ENCODE measurements at regions not wholly inside any gene's neighbourhood (a gene's known extent, or its start where the extent isn't known, plus 50 kb on each side); places are given as distances from the start of the nearest gene placed in this dataset.

- no peak overlapping the region for H4K5ac ChIP-seq (ENCODE audit: low read depth, low read length)
- intact Hi-C loops (cut with micrococcal nuclease) = loop anchor here (1.0 to 10.0 kb wide), 9 partner anchors 183 to 1202 kb away; no protein-coding TSS in a partner anchor
- H3K9me1 ChIP-seq (ENCODE audit: insufficient read depth, low read length) = no peaks in the 10 kb centered on the region
- H4K20me1 ChIP-seq (ENCODE audit: insufficient read depth, low read length) = no peaks in the 10 kb centered on the region
- ChIA-PET CTCF (interaction anchor here (0.5 to 2.4 kb wide), 33 partner anchors 8 to 1826 kb away, joined by 3 to 21 read pairs (median 3); no protein-coding TSS in a partner anchor), POLR2A (ENCODE audit: unreplicated experiment) (no interaction called here)
- H3K23ac ChIP-seq (ENCODE audit: low read depth, low read length) = no peak overlapping the region
- H2BK15ac ChIP-seq (ENCODE audit: low read depth, low read length) = no peak overlapping the region
- peak; percentile 55; the same call in 1 of the 2 replicates for TF ChIP-seq POLR2A (IDR thresholded peaks at IDR 0.05; ENCODE audit: low read depth, low read length)
- peak; percentile 93 for TF ChIP-seq CTCF (conservative IDR thresholded peaks at IDR 0.05; ENCODE audit: low read depth, low read length)
- TF ChIP-seq RCOR1 (IDR thresholded peaks at IDR 0.05; ENCODE audit: insufficient replicate concordance, low read length) = no peak
- TF ChIP-seq BHLHE40 (IDR thresholded peaks at IDR 0.05; ENCODE audit: low read depth, low read length) = peak; percentile 23; the same call in 1 of the 2 replicates
- TF ChIP-seq, protein P1, sequence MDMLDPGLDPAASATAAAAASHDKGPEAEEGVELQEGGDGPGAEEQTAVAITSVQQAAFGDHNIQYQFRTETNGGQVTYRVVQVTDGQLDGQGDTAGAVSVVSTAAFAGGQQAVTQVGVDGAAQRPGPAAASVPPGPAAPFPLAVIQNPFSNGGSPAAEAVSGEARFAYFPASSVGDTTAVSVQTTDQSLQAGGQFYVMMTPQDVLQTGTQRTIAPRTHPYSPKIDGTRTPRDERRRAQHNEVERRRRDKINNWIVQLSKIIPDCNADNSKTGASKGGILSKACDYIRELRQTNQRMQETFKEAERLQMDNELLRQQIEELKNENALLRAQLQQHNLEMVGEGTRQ (IDR thresholded peaks at IDR 0.05; ENCODE audit: low read depth, low read length) = no peak
- TF ChIP-seq MAZ (IDR thresholded peaks at IDR 0.05; ENCODE audit: borderline replicate concordance, low read depth, low read length) = no peak
- TF ChIP-seq, protein P2, sequence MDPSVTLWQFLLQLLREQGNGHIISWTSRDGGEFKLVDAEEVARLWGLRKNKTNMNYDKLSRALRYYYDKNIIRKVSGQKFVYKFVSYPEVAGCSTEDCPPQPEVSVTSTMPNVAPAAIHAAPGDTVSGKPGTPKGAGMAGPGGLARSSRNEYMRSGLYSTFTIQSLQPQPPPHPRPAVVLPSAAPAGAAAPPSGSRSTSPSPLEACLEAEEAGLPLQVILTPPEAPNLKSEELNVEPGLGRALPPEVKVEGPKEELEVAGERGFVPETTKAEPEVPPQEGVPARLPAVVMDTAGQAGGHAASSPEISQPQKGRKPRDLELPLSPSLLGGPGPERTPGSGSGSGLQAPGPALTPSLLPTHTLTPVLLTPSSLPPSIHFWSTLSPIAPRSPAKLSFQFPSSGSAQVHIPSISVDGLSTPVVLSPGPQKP (IDR thresholded peaks at IDR 0.05; ENCODE audit: borderline replicate concordance, low read depth, low read length) = no peak
- no peak for TF ChIP-seq RFX5 (IDR thresholded peaks at IDR 0.05; ENCODE audit: low read depth, low read length)
- TF ChIP-seq RAD21 (IDR thresholded peaks at IDR 0.05; ENCODE audit: low read length) = peak; percentile 97
- no peak for TF ChIP-seq MXI1 (IDR thresholded peaks at IDR 0.05; ENCODE audit: borderline replicate concordance, low read depth, low read length)
- no peak for TF ChIP-seq FOS (IDR thresholded peaks at IDR 0.05; ENCODE audit: low read depth, low read length)
- no peak for TF ChIP-seq CEBPB (IDR thresholded peaks at IDR 0.05; ENCODE audit: low read depth, low read length)
- no peak for TF ChIP-seq NFE2L2 (IDR thresholded peaks at IDR 0.05; ENCODE audit: low read depth, low read length)
- TF ChIP-seq CHD1 (IDR thresholded peaks at IDR 0.05; ENCODE audit: low read depth, low read length) = no peak
- peak; percentile 98 for TF ChIP-seq SMC3 (IDR thresholded peaks at IDR 0.05; ENCODE audit: low read depth, low read length)
- ATAC-seq (ENCODE audit: low read depth) = peak; percentile 97
- H2AK9ac ChIP-seq (replicated peaks; ENCODE audit: low read depth, low read length, poor library complexity) = no peak overlapping the region
- H3K27ac ChIP-seq (ENCODE audit: insufficient read depth, low read length) = no peak overlapping the region
- in situ Hi-C loops (cut with MboI; ENCODE audit: low sequenced_read_pairs) = loop anchor here (5.0 to 25.0 kb wide), 3 partner anchors 190 to 907 kb away; no protein-coding TSS in a partner anchor
- BruUV-seq (replicated peaks) = no TSS peak
- no peak overlapping the region for H3K14ac ChIP-seq (replicated peaks; ENCODE audit: low read depth, low read length)
- H3K18ac ChIP-seq (ENCODE audit: low read depth, low read length) = no peak overlapping the region
- H2BK20ac ChIP-seq (ENCODE audit: low read depth, low read length) = no peak overlapping the region
- H3K4me1 ChIP-seq (ENCODE audit: control insufficient read depth, insufficient read depth, low read length) = no peaks in the 10 kb centered on the region
- no peak overlapping the region for H2AK5ac ChIP-seq (ENCODE audit: low read depth, low read length)
- dilution Hi-C loops (cut with HindIII; ENCODE audit: low sequenced_read_pairs, unreplicated experiment) = no loop called here
- no peak overlapping the region for H3K56ac ChIP-seq (ENCODE audit: extremely low read depth, insufficient read depth, low read length)
- no peak overlapping the region for H2AFZ ChIP-seq (replicated peaks; ENCODE audit: low read length, poor library complexity)
- H3K4me3 ChIP-seq (ENCODE audit: insufficient read depth, low read depth, low read length) = no peak overlapping the region
- H3K4ac ChIP-seq (ENCODE audit: low read depth, low read length) = no peak overlapping the region
- H3K27me3 ChIP-seq (ENCODE audit: control insufficient read depth, insufficient read depth, low read length) = no peaks in the 10 kb centered on the region
- H3K4me2 ChIP-seq (ENCODE audit: low read depth, low read length) = no peak overlapping the region
- no peak overlapping the region for H3K9ac ChIP-seq (ENCODE audit: low read depth, low read length)
- H4K8ac ChIP-seq (ENCODE audit: low read depth in 2 of 2, low read length in 2 of 2) = no peak overlapping the region
- no peaks in the 10 kb centered on the region for H3K79me1 ChIP-seq (ENCODE audit: low read depth in 1 of 2, low read length in 2 of 2)
- H2BK5ac ChIP-seq (ENCODE audit: low read depth, low read length, poor library complexity, severe bottlenecking) = no peak overlapping the region
- H3K9me3 ChIP-seq (ENCODE audit: control insufficient read depth, insufficient read depth, low read length) = no peaks in the 10 kb centered on the region
- H4K91ac ChIP-seq (ENCODE audit: insufficient read depth, low read depth, low read length) = no peak overlapping the region
- H3K36me3 ChIP-seq (ENCODE audit: control insufficient read depth, insufficient read depth, low read length) = no peaks in the 10 kb centered on the region
- no peak overlapping the region for H2BK120ac ChIP-seq (ENCODE audit: low read depth, low read length)
- peak; percentile 87 for DNase-seq
- no CpG with 5 or more reads among the region's 9 CpGs for WGBS, 2 experiments (ENCODE audit: extremely low coverage in 2 of 2, insufficient read length in 1 of 2)
Measured at GRCh38 chr9:18255158-18255629, 218.8 kb upstream of the ADAMTSL1 start.
